ENCODE measurements at regions not wholly inside any gene's neighbourhood (a gene's known extent, or its start where the extent isn't known, plus 50 kb on each side); places are given as distances from the start of the nearest gene placed in this dataset.

DNA sequence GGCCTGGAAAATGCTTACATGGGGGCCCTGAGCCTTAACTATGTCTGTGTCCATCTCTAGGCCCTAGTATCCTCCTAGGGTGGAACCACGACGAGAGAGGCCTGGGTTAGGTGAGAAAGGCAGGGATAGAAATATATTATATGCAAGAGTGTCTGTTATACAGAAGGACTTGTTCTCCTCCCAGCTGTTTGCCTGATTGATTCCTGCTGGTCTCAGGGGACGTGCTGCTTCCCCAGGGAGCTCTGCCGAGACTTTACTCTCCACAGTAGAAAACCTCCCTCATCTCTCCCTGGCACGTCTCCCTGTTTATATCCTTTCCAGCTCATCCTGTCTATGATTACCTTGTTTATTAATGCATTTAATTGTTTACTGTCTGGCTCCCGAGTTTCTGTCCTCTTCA is 132.6 kb downstream of the MIAT start:
- Histone ChIP-seq H3K27me3 (ENCODE audit: insufficient read depth, low read depth, severe bottlenecking) (no peaks in the 10 kb centered on the region), H3K36me3 (no peaks in the 10 kb centered on the region), H3K4me3 (ENCODE audit: low read depth, low read length) (no peak overlapping the region), H3K9me3 (ENCODE audit: severe bottlenecking) (no peaks in the 10 kb centered on the region), H3K27ac (no peak overlapping the region)
- TF ChIP-seq, protein P1, sequence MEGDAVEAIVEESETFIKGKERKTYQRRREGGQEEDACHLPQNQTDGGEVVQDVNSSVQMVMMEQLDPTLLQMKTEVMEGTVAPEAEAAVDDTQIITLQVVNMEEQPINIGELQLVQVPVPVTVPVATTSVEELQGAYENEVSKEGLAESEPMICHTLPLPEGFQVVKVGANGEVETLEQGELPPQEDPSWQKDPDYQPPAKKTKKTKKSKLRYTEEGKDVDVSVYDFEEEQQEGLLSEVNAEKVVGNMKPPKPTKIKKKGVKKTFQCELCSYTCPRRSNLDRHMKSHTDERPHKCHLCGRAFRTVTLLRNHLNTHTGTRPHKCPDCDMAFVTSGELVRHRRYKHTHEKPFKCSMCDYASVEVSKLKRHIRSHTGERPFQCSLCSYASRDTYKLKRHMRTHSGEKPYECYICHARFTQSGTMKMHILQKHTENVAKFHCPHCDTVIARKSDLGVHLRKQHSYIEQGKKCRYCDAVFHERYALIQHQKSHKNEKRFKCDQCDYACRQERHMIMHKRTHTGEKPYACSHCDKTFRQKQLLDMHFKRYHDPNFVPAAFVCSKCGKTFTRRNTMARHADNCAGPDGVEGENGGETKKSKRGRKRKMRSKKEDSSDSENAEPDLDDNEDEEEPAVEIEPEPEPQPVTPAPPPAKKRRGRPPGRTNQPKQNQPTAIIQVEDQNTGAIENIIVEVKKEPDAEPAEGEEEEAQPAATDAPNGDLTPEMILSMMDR (IDR thresholded peaks at IDR 0.05; ENCODE audit: low read depth, low read length), result no peak
- DNase-seq, result no peak

DNA sequence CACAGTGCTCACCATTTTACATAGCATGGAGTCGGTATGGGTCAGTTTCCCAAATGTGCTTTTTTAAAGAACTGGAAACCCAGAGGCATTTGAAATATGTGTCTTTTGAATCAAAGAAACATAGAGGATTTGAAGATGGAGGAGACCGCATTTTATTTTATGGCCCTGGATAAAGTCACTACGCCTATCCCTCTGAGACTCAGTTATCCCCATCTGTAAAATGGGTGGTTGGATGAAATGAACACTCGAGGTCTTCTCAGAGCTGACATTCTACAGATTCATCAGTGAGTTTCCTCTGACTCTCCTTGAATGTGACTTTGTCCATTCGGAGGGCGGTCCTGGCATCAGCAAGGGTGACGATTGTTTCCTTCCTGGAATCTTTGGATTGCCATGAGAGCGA is 135.1 kb downstream of the MIAT start:
- H3K9me3 ChIP-seq (ENCODE audit: severe bottlenecking), result no peaks in the 10 kb centered on the region
- no peak overlapping the region for H3K27ac ChIP-seq
- TF ChIP-seq, protein P1 (IDR thresholded peaks at IDR 0.05; ENCODE audit: low read depth, low read length), result no peak
- no peaks in the 10 kb centered on the region for H3K36me3 ChIP-seq
- no peaks in the 10 kb centered on the region for H3K27me3 ChIP-seq (ENCODE audit: insufficient read depth, low read depth, severe bottlenecking)
- H3K4me3 ChIP-seq (ENCODE audit: low read depth, low read length), result no peak overlapping the region
- no peak for DNase-seq

DNA sequence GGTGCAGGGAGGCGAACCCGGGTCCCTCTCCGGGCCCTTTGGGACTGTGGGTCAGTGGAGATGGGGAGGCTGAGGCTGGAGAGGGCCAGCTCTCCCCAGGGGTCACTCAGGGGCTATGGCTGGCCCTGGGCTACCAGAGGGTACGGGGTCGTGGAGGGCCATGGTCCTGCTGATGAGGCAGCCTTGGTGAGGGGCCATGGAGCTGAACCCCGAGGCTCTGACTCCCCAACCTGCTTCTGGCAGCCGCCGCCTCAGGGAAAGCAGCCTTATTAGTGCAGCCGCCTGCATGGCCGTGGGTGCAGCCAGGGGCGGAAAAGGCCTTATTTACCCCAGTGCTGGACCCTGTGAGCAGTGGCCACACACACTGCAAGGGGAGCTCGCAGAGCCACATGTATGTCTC is 139.4 kb downstream of the MIAT start:
- no peak for DNase-seq
- Histone ChIP-seq H3K27ac (no peak overlapping the region), H3K9me3 (ENCODE audit: severe bottlenecking) (no peaks in the 10 kb centered on the region)

DNA sequence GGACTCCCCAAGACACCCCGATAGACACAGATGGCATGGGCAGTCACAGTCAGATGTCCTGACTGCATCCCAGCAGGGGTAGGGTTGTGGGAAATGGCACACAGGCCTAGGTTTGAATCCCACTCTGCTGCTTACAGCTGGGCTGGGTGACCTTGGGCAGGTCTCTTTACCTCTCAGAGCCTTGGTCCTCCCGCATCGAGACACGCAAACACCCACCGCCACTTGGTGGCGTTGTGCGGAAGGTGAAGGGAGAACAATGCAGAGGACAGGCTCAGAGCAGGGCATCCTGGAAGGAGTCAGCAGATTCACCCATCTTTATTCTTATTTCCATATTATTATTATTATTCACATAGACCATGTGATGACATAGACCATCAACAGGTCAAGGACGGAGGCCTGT is 140.5 kb downstream of the MIAT start:
- H3K4me3 ChIP-seq (ENCODE audit: low read depth, low read length), result no peak overlapping the region
- peak; percentile 53 for DNase-seq
- TF ChIP-seq, protein P1 (IDR thresholded peaks at IDR 0.05; ENCODE audit: low read depth, low read length), result peak; percentile 48
- H3K36me3 ChIP-seq, result no peaks in the 10 kb centered on the region
- H3K27me3 ChIP-seq (ENCODE audit: insufficient read depth, low read depth, severe bottlenecking), result no peaks in the 10 kb centered on the region
- no peak overlapping the region for H3K27ac ChIP-seq
- H3K9me3 ChIP-seq (ENCODE audit: severe bottlenecking), result no peaks in the 10 kb centered on the region

More for the DNA sequence above, 139.4 kb downstream of the MIAT start:
- H3K36me3 ChIP-seq, result no peaks in the 10 kb centered on the region
- TF ChIP-seq, protein P1 (IDR thresholded peaks at IDR 0.05; ENCODE audit: low read depth, low read length), result no peak
- no peaks in the 10 kb centered on the region for H3K27me3 ChIP-seq (ENCODE audit: insufficient read depth, low read depth, severe bottlenecking)
- no peak overlapping the region for H3K4me3 ChIP-seq (ENCODE audit: low read depth, low read length)

DNA sequence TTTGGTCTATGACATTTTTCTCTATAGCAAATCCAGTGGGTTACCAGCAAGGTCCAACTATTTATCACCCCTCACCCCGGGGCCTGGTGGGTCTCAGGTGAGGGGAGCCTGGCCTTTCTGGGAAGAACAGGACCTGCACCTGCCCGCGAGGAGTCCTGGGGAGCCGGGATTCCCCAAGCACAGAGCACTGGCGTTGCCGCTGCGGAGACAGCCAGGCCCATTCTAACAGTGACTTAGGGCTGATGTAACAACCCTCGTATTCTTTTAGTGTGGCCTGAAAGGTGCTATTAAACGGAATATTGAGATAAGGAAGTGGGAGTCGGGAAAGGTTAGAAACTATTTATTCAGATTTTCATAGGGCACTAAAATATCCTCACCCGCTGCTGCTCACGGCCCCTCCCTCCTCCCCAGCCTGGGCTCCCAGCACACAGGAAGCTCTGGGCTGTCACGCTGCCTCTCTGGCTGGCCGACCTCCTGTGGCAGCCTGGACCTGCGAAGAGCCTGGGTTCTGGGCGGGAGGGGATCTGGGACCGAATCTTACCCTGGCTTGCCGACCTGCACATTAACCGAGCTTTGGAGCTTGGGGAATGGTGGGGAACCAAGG is 141.2 kb downstream of the MIAT start:
- TF ChIP-seq, protein P1 (IDR thresholded peaks at IDR 0.05; ENCODE audit: low read depth, low read length), result no peak
- H3K4me3 ChIP-seq (ENCODE audit: low read depth, low read length), result no peak overlapping the region
- H3K27me3 ChIP-seq (ENCODE audit: insufficient read depth, low read depth, severe bottlenecking), result no peaks in the 10 kb centered on the region
- no peaks in the 10 kb centered on the region for H3K36me3 ChIP-seq
- H3K27ac ChIP-seq, result no peak overlapping the region
- H3K9me3 ChIP-seq (ENCODE audit: severe bottlenecking), result no peaks in the 10 kb centered on the region
- DNase-seq, result no peak

DNA sequence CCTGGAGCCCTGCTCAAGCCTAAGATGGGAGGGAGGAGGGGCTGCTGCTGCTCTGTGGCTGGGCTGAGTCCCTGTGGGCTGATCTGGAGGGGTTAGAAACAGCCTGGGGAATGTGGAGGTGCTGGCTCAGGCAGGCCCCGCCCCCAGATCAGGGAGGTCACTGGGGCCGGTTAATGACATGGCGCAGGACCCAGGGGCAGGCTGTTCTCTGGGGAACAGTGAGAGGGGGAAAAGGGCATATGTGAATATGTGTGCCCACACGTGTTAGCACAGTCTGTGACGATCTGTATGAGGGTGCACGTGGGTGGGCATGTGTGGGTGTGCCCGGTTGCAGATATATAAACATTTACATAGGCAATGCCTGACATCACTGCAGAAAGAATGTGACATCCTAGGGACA is 143.5 kb downstream of the MIAT start:
- TF ChIP-seq, protein P1 (IDR thresholded peaks at IDR 0.05; ENCODE audit: low read depth, low read length), result no peak
- no peak overlapping the region for H3K4me3 ChIP-seq (ENCODE audit: low read depth, low read length)
- no peaks in the 10 kb centered on the region for H3K9me3 ChIP-seq (ENCODE audit: severe bottlenecking)
- no peaks in the 10 kb centered on the region for H3K36me3 ChIP-seq
- DNase-seq, result peak; percentile 35
- no peak overlapping the region for H3K27ac ChIP-seq
- H3K27me3 ChIP-seq (ENCODE audit: insufficient read depth, low read depth, severe bottlenecking), result no peaks in the 10 kb centered on the region
